ENCODE measurements at regions not wholly inside any gene's neighbourhood (a gene's known extent, or its start where the extent isn't known, plus 50 kb on each side); places are given as distances from the start of the nearest gene placed in this dataset.

DNA sequence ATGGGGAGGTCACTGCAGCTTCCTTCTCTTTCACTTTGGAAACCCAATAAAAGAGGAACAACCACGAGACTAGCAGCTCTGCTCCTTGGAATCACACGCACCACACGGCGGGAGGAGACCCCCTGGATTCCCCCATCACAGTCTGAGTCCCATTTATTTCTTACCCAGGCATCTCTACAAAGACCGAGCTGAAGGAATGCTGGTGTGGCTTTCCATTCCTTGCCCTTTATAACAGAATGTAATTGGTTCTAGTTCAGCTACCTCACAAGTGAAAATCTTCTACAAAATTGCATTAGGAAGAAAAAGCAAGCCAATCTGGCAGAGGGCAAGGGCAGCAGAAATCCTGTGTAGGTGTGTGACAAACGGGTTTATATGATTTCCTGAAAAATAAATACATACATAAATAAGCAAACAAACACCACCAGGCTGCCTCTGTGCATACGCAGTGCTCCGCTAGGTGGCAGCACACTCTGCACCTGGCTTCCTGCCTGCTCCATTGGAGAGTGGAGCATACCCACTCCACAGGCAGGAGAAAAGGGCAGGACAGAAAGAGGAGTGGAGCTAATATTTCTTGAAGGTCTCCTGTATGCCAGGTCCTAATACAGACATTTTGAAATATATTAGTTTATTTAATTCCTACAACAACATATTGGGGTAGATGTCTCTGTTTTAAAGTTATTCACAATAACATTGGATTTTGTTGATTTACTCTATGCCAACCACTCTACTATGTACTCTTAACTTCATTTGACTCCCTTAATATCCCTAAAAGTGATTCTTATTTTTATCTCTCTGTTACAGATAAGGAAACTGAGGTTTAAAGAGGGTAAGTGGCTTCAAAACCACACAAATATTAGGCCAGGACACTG lies 673.1 kb downstream of the KCNA4 start:
- peak; percentile 6 for DNase-seq

DNA sequence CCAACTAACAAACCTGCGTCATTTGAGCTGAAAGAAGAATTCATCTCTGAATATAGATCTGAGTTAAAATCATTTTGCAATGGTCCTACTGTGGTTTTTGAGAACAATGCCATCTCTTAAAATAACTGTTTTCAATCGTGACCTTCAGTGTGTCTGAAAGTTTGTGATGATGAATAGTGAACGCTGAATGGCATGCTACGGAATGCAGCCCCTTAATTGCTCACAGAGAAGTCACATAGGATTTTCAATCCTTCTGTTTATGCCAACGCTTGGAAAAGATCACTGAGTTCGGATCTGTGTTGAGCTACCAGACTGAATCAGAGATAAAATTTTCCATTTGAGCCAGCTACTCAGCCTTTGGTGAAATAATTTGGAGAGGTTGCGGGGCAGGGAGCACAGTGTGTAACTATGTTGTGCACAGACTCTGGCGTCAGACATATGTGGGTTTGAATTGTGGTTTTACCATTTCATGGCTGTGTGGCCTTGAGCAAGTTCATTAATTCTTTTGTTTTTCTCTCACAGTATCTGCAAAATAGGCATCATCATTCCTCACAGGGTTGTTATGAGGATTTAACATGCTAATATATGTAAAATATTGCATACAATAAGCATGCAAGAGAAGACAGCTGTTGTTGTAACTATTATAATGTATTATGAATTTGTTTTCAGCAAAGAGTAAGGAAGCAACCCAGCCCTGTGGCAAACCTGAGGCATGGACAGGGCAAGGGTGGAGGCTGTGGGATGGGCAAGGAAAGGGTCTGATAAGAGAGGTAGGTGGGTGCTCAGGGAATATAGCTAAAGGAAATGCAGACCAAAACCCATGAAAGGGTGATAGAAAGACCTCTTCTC lies 679.9 kb downstream of the KCNA4 start:
- DNase-seq, result no peak

DNA sequence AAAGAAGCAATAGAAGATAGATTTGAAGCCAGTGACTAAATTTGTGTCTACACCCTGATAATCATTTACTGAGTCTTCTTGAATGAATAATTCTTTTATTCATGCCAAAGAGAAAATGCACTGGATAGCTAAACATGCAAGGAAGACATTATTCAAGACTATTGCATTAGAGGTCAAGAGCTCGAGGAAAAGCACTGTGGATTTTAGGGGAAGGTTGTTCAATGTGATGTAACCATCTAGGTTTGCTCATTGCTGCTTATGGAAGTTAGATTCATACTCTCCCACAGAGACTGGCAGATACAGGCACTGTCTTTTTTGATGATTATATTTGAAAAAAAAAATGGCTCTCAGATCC lies 682.1 kb downstream of the KCNA4 start:
- DNase-seq, result no peak

DNA sequence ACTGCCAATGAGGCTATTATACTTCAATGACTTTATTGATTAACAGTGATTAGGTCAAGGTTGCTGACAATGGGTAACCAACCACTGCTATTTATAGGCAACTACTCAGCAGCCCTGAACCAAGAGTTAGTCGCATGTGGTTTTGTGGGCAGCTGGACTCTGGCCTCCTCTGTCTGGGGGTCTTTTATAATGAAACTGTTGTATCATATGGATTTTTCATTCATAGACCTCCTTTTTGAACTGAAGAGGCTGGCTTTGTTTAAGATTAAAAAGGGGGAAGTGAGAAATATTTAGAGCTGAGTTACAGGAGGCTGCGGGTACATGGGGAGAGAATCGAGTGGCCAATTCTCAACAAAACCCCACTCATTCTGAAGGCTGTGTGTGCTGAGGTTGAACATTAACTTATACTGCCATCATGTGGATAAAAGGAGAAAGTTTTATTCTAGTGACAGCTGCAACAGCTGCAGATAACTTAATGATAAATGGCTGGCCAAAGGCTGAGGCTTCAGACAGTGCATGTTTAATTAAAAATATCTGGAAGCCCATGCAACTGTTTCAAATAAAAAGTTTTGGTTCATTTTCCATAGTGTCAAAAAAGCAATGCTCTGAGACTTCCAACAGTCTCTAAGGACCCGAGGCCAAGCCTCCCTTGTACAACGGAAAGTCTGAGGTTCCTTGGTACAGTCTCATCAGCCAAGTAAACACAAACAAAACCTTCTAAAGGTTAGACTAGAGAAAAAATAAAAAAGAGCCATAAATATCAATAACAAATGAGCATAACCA lies 682.6 kb downstream of the KCNA4 start:
- DNase-seq, result no peak

DNA sequence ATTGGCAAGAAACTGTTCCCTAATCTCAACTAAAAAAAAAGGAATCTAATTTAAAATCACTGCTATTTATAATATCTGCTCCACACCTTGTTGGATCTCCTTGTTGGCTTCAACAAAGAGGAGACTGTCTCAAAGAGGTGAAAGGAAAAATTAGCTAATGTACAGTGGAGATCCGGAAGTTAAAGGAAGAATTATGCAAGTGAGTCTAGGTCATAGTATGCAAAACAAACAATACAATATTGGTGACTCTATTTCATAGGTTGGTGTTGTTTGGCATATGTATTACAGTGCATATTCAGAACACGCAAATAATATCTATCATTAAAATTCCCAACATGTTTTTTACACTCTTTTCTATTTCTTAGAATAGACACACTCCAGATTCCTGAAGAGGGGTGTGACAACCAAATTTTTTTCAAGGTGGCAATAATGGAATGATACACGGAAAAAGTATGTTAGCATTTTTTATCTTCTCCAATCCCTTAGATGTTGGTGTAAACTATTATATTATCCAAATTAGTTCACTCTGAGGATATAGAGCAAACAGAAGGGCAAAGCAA lies 685.3 kb downstream of the KCNA4 start:
- no peak for DNase-seq

DNA sequence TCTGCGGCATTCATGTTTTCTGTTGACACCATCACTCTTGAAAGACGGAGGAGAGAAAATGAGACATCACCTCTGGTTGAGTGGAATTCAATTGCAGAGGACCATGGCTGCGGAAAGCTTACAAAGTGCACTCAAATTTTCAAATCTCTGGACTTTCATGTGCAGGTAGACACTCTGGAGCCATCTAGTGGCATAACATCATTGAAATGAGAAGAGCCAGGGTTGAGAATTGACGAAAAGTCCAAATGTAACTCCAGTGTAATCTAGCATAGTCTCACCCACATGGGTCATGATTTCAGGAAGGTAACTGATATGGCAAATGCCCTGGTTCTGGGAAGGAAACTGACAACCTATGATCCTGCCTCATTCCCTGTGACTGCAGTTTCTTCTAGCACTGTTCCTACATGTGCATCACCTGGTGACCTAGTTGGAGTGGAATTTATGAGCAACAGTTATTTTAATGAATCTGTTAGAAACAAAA lies 687.8 kb downstream of the KCNA4 start:
- DNase-seq, result no peak

DNA sequence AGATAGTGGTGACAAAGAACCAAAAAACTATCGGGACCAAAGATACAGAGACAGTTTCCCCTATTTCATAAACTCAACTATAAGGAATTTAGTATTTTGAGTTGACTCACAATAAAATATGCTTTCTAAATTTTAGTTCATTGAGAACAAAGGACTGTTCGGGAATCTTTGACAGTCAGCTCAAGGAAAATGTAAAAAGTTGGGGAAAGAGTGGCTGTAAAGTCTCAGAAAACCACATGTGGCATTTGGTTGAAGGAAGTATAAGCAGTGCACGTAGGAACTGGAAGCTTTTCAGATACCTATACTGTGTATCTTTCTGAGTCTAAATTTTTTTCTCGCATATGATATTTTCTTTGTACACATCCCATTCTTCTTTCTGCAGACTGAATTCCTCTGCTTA lies 688.9 kb downstream of the KCNA4 start:
- no peak for DNase-seq

DNA sequence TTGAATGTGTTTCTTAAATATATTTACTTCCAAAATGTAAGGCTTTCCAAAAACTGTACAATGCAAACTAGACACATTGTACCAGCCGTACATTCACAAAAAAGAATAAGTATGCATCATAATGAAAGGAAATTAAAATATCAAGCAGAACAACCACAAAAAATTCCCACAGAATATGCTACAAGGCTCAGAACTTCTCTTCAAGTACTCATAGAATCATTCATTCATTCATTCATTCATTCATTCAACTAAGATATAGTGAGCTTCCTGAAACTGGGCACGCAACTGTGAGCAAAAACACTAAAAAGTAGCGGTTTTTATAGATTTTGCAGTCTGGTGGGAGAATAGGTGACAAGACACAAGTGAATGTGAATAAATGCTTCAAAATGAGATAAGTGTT lies 690.1 kb downstream of the KCNA4 start:
- no peak for DNase-seq

DNA sequence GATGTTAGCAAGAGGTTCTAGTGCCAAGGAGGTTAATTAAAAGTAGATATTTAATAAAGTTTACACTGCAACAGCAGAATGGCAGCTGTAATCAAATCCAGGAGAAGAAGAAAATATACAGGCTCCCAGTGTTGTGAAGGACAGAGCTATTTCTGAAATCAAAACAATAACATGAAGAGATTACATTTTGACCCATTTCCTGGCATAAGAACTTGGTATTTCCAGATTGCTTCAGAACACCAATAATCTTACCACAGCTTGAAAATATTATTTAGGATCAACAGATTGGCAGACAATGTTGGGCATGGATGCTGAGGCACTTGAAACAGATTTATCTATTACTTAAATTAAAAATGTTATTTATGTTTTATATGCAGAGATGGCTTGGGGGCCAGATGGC lies 692.5 kb downstream of the KCNA4 start:
- DNase-seq, result no peak

DNA sequence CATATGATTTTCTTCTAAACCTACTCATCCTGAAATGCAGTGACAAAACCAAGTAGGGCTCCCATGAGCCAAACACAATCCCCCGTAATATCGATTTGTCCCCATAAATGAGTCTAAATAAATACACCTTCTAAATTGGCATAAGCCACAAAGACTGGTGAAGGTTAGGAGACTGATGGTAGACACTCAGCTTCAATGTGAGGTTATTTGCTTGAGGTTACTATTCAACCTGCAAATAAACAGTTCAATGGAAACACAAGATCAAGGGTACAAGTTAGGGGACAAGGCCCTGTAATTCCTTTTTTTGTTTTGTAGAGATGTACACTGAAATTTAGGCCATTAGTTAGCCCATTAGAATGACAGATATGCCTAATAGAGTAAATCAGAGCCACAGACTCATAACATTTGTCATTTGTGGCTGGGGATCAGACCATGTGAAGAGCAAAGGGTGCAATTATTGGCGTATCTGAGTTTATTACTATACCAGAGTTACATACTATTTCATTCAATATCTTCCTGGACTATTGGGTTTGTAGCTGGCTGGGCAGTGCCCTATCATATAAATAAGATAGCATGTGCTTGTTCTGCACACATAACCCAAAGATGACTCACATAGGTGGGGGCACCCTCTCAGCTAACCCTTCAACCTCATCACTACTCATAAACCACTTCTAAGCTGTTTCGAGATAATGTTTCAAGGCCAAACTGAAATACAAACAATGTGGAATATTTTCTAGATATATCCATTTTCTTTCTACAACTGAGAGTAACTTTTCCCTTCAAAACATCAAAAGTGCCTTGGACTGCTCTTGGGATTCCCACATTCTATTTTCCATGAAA lies 695.3 kb downstream of the KCNA4 start:
- DNase-seq, result no peak

DNA sequence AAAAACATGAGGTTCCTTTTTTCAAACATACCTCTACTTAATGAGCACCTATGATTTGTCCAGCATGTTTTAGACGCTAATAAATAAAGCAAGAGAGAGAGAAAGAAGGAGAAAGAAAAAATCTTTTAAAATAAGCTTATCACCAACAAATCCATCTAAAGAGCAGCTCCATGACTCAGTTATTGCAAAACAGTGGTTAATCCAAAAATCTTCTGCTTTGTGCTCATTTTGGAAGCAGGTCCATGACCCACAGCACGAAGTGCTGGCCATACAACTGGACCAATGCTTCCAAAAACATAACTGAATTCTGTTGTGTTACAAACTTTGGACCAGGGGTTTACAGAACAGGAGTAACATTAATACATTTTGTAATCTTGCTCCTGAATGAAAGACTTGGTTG lies 696.6 kb downstream of the KCNA4 start:
- no peak for DNase-seq

DNA sequence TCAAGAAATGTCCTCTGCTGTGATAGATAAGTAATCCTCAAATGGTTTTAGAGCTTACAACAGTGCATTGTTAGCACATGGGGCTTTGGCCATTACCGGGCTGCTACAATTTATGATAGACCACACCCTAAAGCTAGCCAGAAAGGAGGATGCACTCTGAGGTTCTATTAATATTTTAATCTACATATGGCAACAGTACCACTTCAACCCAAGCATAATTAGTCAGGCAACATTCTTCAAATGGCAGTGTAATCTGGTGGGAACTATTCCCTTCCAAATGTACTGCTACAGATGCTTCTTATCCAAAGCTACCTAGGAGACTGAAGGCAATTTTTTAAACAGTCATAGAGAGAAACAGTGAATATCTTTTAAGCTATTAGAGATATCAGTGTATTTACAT lies 697.6 kb downstream of the KCNA4 start:
- DNase-seq, result no peak

DNA sequence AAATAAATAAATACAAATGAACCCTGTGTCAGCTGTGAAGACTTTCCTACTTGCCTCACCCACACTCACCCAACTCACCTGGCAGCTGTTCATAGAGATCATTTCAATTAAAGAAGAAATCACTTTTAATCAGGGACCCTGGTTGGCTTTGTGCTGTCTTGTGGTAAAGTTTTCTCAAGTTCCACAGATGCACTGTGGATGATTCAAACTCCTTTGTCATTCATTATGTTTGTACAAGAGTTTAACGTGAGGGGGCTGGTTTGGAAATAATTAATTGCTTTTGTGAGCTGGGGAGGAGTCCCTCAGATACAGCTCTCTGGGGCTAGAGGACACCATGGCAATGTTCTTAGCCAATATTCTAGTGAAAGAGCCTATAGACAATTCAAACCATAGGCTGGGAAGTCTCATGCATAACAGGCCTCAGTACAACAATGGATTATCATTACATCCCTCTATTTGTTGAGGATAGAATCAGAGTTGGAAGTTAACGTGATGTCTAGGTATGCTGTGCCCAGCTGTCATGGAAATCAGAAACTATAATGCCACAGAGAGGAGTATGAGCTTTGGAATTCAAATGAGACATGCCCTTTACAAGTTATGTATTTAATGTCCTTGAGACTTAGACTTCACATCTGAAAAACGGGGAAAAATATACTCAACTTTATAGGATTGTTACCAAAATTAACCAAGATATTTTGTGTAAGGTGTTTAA lies 698.5 kb downstream of the KCNA4 start:
- no peak for DNase-seq

DNA sequence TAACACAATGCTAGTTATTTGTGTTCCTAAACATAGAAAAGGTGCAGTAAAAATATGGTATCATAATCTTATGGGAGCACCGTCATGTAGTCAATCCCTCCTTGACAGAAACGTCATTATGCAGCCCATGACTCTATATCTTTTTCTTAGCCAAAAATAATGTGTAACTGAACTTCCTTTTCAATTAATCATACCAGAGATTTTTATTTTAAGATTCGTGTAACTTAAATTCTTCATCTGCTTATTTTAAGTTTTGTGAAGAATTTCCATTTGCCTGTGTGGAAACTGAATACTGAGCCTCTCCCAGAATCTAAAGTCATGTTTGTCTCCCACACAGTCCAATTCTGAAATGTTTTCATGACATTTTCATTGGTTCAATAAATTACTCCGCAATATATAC lies 699.1 kb downstream of the KCNA4 start:
- DNase-seq, result no peak

DNA sequence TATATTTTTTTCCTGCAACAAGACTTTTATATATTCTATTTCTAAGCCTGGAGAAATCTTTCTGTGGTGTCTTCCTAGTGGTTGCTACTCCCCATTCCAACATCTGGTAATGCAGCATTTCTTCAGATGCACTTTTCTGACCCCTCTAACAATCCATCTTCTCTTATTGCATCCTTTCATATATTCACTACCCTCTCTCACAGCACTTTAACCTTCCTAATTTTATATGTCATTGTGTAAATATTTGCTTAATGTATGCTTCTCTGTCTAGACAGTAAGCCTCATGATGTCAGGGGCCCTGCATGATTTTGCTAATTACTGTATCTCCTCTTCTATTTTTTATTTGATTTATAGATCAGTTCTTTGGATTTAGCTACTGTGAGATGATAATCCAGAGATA lies 701.6 kb downstream of the KCNA4 start:
- no peak for DNase-seq

DNA sequence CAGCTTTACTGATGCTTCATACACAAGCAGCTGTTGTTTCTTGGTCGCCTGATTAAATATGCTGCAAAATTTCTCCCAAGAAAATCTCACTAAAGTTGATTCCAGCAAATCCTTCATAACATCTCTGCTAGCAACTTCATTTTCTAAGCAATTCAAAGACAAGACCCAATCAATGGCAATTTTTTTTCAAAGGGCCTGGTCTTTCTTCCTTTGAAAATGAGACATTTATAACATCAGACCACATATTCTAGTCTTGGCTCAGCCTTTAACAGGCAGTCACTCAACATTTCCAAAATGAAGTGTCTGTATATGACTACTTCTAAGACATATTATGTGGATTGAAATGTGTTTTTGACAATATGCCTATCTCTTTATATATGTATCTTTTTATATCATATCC lies 702.6 kb downstream of the KCNA4 start:
- no peak for DNase-seq

DNA sequence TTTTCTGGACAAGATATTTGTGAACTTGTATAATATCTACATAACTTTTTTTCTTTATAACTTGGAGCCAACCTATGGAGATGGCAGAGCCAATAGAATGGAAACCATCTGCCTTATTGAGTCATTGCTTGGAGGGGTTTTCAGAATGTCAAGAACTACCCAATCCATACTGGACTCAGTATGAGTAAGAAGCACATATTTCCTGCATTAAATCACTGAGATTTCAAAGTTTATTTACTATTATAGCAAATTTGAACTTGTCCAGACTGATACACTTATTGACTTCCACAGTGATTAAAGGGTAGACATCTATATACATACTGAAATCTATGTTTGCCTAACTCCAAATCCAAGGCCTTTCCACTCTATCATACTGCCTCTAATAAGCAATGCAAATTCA lies 704.0 kb downstream of the KCNA4 start:
- no peak for DNase-seq

DNA sequence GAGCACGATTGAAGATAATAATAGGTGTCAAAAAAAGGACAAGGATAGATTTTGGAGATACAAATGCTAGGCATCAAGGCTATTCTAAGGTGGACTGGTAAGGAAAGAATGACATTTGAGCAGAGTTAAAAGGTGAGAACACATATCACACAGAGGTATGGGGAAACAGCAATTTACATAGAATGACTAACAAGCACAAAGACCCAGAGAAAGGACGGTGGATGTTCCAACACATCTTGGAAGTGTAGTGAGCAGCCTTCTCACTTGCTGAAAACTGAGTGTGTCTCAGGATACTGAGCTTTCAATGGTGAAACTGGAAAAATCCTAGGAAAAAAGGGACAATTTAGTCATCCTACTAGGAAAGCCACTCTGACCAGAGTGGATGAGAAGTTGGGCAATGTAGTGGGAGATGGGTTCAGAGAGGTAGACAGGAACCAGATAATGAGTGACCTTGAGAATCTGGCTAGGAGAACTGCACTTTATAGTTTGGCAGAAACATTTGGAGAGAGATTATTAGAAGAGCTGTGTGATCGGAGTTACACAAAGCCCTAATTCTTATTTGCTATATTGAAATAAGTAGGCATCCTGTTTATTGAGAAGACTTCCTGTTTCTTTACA lies 706.0 kb downstream of the KCNA4 start:
- DNase-seq, result no peak

DNA sequence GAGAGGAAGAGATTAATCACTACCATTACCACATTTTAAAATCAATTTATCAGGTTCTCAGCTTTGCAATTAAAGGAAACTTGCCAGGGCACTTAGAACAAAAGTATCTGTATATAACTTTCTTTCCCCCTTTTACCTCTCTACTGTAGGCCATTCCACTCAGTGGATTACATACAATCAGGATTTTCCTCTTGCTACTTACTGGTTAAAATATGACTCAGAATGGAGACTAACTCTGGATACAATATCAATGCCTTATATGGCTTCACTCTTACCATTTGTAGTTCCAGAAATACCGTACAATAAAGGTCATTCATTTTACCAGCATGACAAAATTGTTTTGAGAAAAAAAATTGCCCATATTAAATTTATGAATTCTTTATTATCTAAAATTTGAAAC lies 706.8 kb downstream of the KCNA4 start:
- DNase-seq, result no peak

DNA sequence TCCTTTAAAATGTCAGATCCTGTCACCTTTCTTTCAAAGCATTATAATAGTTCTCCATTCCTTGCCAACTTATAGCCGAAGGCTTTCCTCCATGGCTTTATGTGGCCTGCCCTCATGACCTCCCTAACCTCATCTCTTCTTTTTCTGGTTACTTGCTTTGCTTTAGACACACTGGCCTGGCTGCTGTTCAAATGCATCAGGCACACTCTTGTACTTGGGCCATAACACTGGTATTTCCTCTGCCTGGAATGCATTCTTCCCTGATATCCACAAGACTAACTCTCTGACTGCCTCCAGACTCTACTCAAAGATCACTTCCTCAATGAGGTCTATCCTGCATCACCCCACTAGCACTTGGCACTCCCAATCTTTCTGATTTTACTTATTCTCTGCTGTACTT lies 710.3 kb downstream of the KCNA4 start:
- no peak for DNase-seq
